NCI-H524 (cell line): ENCODE measurements at regions not wholly inside any gene's neighbourhood (a gene's known extent, or its start where the extent isn't known, plus 50 kb on each side); places are given as distances from the start of the nearest gene placed in this dataset.
"Not testable (repeated sequence)": the region's sequence is repeated elsewhere in the genome, so short reads cannot be mapped to it uniquely, and the experiment has no call there.

Experiments
- DNase-seq, 2 experiments: peaks; one replicate each; lab custom pipeline; 2025; lab: John Stamatoyannopoulos, UW

GRCh38 chr1:8228253-8228652 lies 89.7 kb upstream of the SLC45A1 start:
- no peak for DNase-seq

GRCh38 chr1:8227674-8228073 lies 90.2 kb upstream of the SLC45A1 start:
- not testable (repeated sequence) for DNase-seq

GRCh38 chr1:8226747-8227146 lies 91.2 kb upstream of the SLC45A1 start:
- DNase-seq = no peak

- DNase-seq = not testable (repeated sequence)
These were observed 91.9 kb upstream of the SLC45A1 start for GRCh38 chr1:8226024-8226423.

- DNase-seq = no peak
These were observed 94.4 kb upstream of the SLC45A1 start for GRCh38 chr1:8223526-8223925.

GRCh38 chr1:8222789-8223188 lies 95.1 kb upstream of the SLC45A1 start:
- DNase-seq = peak; percentile 62 to 81

- no peak for DNase-seq
These were observed 98.4 kb upstream of the SLC45A1 start for GRCh38 chr1:8219530-8219929.

- no peak for DNase-seq
These were observed 99.4 kb upstream of the SLC45A1 start for GRCh38 chr1:8218351-8219092.

- no peak for DNase-seq
These were observed 100.1 kb upstream of the SLC45A1 start for GRCh38 chr1:8217809-8218208.

GRCh38 chr1:8217011-8217711 lies 100.8 kb upstream of the SLC45A1 start:
- DNase-seq = peak in 1 of 2 experiments; percentile 9

GRCh38 chr1:8216005-8216404 lies 101.9 kb upstream of the SLC45A1 start:
- no peak for DNase-seq

- no peak for DNase-seq
These were observed 103.3 kb upstream of the SLC45A1 start for GRCh38 chr1:8214501-8215173.

GRCh38 chr1:8213676-8214075 lies 104.2 kb upstream of the SLC45A1 start:
- DNase-seq = no peak

GRCh38 chr1:8213136-8213535 lies 104.8 kb upstream of the SLC45A1 start:
- DNase-seq = no peak

- no peak for DNase-seq
These were observed 105.3 kb upstream of the SLC45A1 start for GRCh38 chr1:8212580-8213031.

GRCh38 chr1:8211883-8212579 lies 105.9 kb upstream of the SLC45A1 start:
- no peak for DNase-seq

- DNase-seq = no peak
These were observed 106.5 kb upstream of the SLC45A1 start for GRCh38 chr1:8211251-8211882.

- no peak for DNase-seq
These were observed 110.7 kb upstream of the SLC45A1 start for GRCh38 chr1:8207202-8207601.

GRCh38 chr1:8206391-8206790 lies 111.5 kb upstream of the SLC45A1 start:
- DNase-seq = no peak

GRCh38 chr1:8205771-8206170 lies 112.1 kb upstream of the SLC45A1 start:
- no peak for DNase-seq

GRCh38 chr1:8204826-8205225 lies 113.1 kb upstream of the SLC45A1 start:
- DNase-seq = no peak

- DNase-seq = no peak
These were observed 114.4 kb upstream of the SLC45A1 start for GRCh38 chr1:8203551-8203950.
